Daoy (cell line): ENCODE measurements at regions not wholly inside any gene's neighbourhood (a gene's known extent, or its start where the extent isn't known, plus 50 kb on each side); places are given as distances from the start of the nearest gene placed in this dataset.
A peak's percentile ranks its signal among the peaks of the same experiment; 100 is the strongest.

Source experiments
- DNase-seq: peaks from one replicate; pipeline ENCODE4 v3.0.0-alpha.2; 2015; ENCODE audit warnings: low read depth

DNA sequence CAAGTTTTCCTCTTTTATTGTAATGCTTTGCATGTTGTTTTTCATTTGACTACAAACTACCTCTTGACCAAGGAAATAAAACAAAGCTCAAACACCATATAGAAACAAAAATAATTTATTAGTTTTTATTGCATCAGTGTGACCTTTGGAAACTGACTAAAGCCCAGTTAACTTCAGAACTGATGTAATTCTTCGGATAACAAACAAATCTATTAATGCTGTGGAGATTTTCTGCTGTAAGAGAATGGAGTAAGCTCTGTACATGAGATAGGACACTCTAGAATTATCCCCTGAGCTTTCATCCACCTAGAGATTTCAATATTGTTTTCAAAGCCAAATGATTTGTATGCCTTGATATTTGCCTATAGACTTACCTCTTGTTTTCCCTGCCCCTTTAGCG lies 154.0 kb upstream of the KCNK2 start:
- no peak for DNase-seq

DNA sequence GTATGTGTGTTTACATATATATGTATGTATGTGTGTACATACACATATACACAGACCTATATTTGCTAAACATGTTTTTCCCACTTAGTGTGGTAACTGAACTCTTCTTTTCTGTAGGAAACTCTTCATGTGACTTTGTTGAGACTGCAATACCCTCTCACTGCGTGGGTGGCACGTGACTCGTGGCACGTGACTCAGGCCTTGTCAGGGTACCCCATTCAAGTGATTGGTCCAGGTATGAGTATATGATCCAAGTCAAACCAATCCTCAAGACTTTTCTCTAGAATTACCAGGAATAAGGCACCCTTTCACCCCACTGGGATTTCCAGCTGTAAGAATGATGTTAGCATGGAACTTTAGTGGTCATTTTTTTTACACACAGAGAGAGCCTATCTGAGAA lies 149.2 kb upstream of the KCNK2 start:
- no peak for DNase-seq

DNA sequence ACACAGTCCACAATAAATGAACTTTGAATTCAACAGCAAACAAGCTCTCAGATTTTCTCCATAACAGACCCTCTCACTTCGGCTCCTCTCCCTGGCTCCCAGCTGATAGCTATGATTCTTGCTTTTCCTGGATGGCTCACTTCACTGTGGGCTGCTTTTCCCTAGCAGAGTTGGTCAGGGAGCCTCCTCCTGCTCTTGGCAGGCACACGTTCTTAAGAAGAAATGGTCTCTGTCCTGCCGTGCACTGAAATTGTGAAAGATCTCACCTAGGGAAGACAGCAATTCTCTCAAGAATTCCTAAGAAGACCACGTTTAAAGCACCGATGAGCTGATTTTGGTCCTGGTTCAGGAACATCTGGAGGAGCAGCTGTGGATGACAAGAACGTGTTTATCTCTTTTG lies 148.5 kb upstream of the KCNK2 start:
- no peak for DNase-seq

DNA sequence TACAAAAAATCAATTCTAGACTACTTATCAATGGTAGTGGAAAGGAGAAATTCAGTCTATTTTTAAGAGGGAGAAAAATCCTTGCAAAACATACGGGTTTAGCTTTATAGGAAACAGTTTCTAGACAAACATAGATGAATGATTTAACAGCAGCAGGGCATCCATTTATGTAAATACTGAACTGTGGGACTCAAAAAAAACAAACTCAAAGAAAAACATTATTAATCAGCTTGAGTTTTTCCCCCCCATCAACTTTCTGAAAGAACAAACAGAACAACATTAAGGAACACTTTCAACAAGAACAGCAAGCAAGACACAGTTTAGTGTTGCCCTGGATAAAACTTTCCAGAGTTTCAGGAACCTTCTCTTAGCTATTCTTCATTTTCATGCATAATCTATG lies 147.3 kb upstream of the KCNK2 start:
- DNase-seq: no peak

DNA sequence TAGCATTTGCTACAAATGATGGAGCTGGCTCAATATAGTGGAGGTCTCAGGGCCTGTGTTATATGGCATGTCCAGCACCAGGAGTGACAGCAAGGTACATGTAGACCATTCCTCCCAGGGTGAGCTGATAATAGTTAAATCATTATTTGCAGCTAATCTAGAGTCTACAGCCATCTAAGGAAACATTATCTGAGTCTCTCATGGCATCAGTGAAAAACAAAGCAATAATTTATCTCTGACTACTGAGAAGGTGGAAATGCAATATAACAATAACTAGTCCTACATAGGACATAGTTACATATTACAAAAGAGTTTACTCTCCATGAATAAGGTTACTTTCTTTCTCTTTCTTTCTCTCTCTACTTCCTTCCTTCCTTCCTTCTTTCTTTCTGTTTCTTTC lies 143.4 kb upstream of the KCNK2 start:
- DNase-seq: no peak

DNA sequence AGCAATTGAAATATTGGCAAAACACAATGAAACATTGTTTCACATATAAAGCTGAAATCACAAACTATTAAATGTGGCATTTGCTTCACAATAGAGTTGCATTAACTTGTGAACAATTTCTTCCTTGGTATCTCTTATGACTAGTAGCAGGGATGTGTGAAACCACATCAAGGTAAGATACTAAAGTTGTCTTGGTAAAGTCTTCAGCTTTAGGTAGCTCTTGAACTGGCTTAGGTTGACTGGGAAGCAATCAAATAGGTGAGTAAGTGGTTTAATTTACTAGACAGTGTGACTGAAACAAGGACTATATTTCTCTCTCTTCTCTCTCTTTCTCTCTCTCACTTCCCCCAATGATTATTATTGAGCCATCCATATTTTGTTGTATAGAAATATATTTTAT lies 141.5 kb upstream of the KCNK2 start:
- DNase-seq: no peak

DNA sequence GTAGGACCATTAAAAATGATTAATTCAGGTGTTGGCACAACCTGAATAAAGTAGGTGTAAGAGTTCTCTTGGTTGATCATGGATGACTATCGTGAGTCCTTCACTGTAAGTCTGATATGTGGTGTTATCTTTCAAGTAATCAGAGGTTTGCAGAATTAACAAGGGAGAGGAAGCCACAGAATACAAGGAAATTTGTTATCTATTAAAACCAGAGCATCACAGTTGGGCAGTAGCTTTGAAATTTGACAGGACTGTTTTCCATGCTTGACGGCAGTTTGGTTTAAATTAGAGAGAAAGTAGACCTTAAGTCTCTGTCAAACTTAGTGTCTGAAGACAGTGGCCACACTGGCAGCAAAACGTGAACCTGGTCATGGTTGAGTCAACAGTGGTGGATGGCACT lies 139.5 kb upstream of the KCNK2 start:
- no peak for DNase-seq

DNA sequence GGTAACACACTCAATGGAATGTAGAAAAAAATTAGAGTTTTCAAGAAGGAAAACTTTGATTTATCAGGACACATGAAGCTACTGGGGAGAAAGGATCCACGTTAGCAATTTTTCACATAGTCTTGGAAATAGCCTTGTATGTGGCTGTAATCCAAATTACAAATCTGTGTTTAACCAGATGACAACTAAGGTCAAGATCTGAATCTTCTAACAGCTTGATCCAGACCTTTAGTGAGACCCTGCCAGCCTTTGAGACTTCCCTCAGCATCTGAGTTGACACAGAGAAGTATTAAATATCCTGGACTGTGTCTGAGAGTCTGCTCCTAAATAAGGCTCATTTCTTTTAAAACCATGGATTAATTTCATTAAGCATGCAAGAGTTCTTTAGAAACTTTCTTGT lies 135.9 kb upstream of the KCNK2 start:
- no peak for DNase-seq

DNA sequence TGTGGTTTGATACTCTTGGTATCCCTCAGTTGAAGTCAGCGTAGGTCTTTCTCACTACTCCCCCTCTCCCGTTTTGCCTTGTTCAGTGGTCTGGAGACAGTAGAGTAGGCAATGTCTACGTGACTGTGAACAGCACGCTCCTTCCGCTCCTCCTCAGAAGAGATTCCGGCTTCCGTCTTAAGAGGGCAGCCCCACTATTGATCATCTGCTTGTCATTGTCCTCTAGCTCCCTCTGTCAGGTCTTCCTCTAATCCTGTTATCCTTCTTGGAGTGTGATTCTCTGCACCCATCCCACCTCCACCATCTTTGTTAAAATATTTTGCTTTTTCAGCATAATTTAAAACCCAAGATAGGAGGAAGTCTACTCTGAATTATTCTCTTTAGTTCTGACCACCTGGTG lies 129.9 kb upstream of the KCNK2 start:
- DNase-seq: no peak

DNA sequence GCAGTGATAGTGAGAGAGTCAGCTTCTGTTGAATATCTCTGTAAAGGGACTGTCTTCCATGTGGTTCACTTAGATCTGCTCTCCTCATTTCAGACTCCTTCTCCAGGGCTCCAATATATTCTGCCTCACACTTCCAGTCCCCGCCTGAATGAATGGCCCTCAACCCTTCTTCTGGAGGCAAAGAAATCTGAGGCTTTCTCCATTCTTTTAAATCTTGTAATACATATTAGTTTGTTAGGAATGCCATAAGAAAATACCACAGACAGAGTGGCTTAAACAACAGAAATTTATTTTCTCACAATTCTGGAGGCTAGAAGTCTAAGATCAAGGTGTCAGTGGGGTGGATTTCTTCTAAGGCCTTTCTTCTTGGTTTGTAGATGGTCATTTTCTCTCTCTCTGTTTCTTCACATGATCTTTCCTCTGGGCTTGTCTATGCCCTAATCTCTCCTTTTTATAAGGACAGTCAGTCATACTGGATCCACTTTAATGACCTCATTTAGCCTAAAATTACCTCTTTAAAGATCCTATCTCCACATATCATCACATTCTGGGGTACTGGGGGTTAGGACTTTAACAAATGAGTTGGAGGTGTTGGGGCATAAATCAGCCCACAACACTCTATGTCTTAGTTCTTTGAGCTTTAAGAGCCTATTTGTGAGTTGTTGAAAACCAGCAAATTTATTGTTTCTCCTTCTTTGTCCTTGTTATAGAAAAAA lies 128.5 kb upstream of the KCNK2 start:
- DNase-seq: no peak

DNA sequence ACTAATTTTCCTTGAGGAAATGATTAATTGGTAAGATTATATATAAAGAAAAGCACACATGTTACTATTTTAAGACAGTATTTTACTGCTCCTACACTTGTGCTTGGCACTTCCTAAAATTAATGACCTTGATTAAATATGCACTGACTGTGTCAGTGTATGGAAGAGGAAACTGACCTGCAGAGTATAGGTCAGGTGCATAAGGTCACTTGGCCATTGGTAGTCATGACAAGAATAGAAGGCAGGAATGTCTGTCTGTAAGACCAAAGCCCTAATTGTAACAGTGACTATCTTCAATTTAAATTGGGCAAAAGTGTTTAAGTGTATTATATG lies 128.0 kb upstream of the KCNK2 start:
- DNase-seq: no peak

DNA sequence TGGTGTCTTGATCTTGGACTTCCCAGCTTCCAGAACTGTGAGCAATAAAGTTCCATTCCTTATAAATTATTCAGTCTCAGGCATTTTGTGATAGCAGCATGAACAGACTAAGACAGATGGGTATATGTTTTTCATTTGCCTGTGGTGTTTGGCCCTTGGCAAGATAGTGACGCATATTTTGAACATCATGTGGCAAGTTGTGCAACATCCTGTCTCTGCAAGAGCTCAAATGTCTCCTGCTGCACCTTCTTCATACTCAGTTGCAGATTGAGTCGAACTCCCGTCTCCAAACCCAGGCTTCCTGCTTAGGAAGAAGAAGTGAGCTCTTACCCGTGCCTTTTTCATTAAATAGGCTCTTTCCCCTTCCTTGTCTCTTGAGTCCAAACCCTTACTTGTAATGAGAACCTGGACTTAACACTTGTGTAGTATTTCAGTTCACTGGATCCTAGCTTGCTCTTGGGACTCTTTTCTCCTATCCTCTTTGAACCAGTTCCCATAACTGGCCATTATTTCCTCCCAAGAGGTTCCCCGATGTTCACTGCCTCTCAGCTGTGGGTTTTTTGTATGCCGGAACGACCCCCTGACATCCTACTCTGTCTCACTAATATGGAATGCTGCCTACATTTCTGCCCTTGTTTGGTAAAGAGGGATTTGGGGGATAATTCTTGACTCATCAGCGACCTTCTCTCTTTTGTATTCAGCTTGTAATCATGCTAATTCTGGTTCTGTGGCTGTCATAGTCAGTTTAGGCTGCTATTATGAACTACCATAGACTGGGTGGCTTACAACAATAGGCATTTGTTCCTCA lies 125.0 kb upstream of the KCNK2 start:
- DNase-seq: peak; percentile 81

DNA sequence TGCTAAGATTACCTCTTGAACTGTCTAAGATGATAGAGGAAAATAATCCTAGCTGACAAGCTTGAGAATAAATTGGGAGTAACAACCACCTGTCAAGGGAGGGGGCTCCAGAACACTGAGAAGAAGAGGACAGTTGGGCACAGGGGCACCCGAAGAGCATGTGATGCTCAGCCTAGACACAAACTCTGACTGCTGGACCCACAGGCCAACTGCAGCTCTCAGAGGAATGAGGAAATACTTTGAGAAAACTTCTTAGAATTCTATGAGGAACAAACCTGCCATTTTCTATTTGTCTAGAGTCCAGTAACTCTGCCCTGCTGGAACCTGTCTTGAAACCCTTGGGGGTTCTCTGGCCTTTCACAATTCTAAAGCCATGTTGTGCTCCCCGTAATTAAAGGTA lies 124.1 kb upstream of the KCNK2 start:
- DNase-seq: no peak

DNA sequence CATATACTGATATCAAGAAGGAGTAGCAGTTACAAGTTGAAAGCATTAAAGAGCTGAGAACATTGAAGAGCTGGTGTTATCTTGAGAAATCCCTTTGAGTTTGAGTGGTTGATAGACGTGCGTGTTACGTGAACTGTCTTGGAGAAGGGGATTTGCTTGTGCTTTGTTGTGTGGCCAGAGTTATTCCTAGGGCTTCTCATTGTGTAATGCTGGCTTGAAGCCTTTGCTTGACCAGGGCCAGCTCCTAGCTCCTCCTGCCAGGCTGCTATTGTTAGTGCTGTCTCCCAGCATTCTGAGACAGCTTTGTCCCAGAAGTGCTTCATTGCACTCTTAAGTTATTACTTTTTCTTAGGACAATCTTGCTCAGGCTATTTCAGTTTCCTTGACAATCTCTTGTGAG lies 116.2 kb upstream of the KCNK2 start:
- no peak for DNase-seq

DNA sequence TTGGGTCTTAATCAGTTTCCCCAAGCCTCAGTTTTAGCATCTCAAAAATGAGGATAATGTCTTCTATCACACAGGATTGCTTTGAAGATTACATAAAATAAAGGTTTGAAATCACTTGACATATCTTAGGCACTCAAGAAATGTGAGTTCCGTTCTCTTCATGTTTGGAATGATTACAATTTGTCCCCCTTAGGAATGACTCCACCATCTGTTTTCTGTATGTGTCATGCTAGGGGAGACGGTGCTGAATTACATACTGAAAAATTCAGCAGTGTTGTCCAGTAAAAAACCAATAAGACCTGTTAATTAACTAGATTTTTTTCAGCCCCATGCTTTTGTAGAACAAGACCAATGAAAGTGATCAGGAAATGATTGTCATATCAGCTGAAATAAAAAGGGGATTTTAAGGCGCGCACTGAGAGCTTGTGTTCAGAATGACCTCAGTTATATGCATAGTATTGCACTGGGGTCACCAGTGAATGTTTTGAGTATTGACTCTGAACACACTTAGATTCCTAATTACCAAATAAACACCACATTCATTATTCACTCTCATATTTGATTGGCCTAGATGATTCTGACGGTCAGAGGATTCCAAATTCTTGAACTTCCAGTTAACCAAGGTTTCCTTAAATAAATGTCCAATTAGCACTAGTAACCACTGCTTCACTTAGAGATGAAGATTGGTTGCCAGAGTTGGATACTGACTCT lies 114.5 kb upstream of the KCNK2 start:
- no peak for DNase-seq

DNA sequence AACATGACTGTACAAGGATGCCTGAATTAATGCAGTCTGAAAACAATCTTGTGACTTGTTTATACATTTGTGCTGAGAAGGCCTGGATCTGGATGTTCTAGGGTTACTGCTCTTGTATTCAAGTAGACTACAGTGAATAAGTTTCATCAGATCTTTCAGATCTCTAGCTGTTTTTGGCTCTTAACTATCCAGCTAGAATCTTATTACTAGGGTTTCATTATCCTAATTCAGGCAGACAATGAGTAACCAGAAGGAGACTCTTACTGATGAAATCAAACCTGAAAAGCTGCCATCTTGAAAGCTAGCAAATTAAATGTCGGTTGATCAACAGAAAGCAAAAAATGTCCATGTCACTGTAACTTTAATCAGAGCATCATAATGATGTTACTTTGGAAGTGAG lies 112.5 kb upstream of the KCNK2 start:
- DNase-seq: no peak

DNA sequence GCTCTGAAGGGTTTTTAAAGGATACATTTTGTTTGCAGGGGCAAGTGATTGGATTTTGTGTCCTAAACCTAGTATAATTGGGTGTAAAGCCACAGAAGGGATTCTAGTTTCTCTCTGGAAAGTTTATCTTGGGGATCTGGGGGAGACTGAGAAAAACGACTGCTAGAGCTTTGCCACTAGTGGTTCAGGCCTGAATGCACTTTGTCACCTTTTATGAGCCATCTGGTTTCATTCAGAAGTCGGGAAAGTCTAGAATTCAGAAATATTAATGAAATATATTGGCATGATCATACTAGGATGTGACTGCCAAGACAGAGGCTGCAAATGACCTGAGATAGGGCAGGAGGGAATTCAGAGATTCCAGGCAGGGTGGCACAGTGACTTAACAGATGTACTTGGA lies 111.5 kb upstream of the KCNK2 start:
- DNase-seq: no peak

DNA sequence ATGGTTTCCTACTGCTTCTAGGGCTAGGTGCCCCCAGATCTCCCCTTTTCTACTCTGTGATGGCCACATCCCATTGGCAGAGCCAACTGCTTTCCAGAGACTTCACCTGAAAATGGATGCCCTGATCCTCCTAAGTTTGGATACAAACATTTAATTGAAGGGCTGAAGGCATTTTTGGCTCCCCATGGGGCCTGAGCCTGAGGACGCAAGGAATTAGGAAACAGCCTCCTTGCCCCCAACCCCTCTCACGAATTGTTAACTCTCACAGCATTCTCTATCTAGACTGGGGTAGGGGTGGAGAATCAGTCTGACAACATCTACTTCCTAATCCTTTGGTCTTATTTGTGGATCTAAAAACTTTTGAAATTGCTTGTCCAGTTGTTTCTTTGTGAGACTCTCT lies 108.5 kb upstream of the KCNK2 start:
- DNase-seq: no peak

DNA sequence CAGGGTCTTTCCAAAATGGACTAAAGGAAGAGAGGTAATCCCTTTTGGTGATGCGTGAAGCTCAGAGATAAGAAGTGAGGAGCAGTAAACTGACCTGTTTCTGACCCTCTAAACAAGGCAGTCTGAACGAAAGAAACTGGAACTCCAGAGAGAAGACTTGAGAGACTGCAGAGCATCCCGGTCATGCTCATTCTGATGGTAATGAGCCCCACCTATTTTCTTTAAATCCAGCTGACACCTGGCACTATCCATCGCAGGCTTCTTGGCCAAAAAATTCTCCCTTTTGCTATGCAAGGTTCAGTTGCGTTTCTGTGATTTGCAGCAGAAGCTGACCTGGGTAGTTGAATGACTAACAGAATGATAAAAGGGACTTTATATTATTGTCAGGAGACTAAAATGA lies 105.9 kb upstream of the KCNK2 start:
- DNase-seq: no peak

DNA sequence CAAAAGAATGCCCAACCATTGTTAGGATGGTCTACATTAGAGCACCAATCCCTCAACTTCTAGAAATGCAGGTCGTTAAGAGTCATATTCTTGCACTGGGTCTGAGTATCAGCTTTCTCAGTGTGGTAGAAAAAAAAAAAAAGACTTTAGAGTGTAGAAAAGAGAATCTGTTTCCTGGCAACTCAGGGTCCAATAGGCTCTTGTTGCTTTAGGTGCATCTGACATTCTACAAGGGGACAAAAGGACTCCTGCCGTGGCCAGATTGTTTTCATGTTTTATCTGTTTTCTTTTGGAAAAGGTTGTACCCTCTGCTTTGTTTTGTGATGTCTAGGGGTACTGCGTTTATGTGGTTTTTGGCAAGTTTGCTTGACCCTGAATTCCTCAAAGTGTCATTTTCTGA lies 105.4 kb upstream of the KCNK2 start:
- no peak for DNase-seq

DNA sequence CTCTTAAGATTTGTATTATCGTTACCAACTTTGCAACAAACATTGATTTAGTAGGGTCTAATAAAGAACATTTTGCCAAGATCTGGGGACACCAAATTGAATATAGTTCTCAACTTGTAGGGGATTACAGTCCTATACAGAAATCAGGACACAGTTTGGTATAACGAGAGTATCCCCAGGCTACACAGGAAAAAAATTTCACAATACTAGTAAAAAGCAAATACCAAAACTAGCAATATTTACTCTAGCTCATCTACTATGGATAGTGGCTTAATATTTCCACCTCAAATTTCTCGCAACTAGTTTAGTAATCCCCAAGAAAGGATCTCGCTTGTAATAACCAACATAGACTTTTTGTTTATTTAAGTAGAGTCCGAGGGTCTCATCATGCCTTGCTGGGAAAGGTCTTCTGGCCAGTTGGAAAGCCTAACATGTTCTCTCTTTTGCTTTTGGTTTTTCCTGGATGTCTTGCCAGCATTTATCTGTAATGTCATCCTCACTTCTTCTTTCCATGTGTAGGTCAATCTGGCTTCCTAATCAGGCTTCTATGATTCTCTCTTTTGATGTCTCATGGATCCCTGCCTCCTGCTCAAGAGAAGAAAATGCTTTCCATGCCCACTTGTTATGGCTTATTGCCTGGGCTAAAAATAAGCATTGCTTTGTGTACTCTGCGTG lies 104.7 kb upstream of the KCNK2 start:
- no peak for DNase-seq

DNA sequence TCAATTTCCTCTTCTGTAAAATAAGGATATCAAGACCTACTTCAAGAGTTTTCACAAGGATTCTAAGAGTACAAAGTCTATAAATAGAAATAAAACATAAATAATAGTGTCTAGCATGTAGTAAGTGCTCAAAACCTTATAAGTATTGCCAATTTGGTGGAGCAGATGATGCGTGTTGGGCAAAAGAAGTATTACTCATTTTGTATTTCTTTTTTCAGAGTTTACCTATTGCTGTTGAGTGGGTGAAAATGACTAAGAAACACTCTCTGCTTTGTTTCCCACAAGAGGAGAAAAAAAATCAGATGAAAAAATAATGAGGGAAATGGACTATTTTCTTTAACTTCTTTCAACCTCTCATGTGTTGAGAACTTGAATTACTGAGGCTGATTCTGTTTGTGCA lies 103.3 kb upstream of the KCNK2 start:
- no peak for DNase-seq

DNA sequence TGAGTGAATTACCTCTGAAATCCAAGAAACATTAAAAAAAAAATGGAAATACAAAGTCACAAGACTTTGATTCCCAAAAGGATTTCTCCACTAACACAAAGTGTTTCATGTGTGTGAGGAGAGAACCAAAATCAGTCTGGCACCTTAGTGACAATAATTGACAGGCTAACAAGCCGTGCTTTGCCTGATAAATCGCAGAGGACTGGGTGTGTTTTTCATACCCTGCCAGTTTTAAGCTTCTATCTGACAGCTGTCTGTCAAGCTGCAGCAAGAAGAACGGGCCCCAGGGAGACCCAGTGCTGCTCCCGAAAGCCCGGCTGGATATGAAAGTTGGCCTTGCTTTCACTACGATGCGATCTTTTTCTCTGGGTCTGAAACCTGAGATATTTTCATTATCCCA lies 101.6 kb upstream of the KCNK2 start:
- no peak for DNase-seq
